NCI-H345 (cell line): ENCODE measurements at regions not wholly inside any gene's neighbourhood (a gene's known extent, or its start where the extent isn't known, plus 50 kb on each side); places are given as distances from the start of the nearest gene placed in this dataset.

Experiments
- DNase-seq: peaks from one replicate; lab custom pipeline; 2025; lab: John Stamatoyannopoulos, UW

DNA sequence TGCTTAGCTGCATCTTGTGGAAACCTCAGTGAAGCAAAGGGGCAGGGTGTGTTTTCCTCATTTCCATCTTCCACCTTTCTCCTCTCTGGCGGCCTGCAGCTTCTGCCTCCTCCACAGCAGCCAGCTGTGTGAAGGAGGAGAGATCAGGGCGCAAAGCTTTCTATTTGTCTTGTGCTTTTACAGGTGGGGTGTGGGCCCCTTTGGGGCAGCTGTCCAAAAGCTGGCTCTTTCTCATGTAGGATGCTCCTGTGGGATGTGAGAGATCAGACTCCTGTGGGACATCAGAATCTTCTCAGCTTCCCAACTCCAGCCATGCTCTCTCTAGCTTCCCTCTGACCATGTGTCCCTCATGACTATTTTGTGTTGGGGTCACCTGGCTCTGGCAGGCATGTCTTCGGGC lies 227.1 kb downstream of the MID1 start:
- no peak for DNase-seq

GRCh38 chrX:10393899-10394298 lies 226.5 kb downstream of the MID1 start:
- DNase-seq = no peak

DNA sequence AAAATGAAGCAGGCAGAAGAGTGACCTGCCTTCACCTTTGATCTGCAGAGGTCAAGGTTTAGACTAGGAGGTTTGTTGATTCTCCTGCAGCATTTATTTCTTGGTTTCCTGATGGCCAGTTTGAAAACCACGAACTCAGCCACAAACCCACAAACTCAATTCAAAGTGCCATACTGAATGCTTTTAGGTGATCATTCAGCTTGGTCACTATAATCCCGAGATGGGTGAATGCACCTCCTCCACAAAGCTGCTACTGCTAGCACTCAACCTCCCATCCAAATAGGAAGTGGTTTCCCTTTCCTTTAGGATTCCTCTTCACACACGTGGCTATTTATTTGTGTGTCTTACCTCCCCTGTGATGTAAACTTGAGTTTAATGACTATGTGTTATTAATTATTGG lies 225.2 kb downstream of the MID1 start:
- no peak for DNase-seq
